ENCODE measurements at regions not wholly inside any gene's neighbourhood (a gene's known extent, or its start where the extent isn't known, plus 50 kb on each side); places are given as distances from the start of the nearest gene placed in this dataset.

- FAIRE-seq (no peak), DNase-seq (ENCODE audit: low read depth, low spot score) (no peak)
- Histone ChIP-seq H3K79me2 (ENCODE audit: control insufficient read depth, insufficient read depth, low read length) (no peaks in the 10 kb centered on the region), H3K27ac (ENCODE audit: insufficient read depth, low read depth, low read length) (no peak overlapping the region), H3K9me1 (replicated peaks; ENCODE audit: control insufficient read depth, extremely low read depth, insufficient read depth, low read length) (no peaks in the 10 kb centered on the region), H3K27me3 (ENCODE audit: control insufficient read depth in 2 of 2, insufficient read depth in 2 of 2, low read length in 2 of 2) (peaks cover 14 to 20% of the 10 kb centered on the region in 2 experiments), H3K4me2 (ENCODE audit: insufficient read depth, low read length) (no peak overlapping the region), H3K36me3 (ENCODE audit: control insufficient read depth in 2 of 2, extremely low read depth in 1 of 2, insufficient read depth in 2 of 2, low read length in 2 of 2) (no peaks in the 10 kb centered on the region), H3K9ac (replicated peaks; ENCODE audit: extremely low read depth, insufficient read depth, low read length) (no peak overlapping the region), H3K9me3 (replicated peaks; ENCODE audit: control insufficient read depth, insufficient read depth, low read length) (no peaks in the 10 kb centered on the region), H3K4me1 (ENCODE audit: control insufficient read depth, extremely low read depth, insufficient read depth, low read length) (no peaks in the 10 kb centered on the region), H3K4me3 (replicated peaks in 1 of 3; ENCODE audit: insufficient read depth in 1 of 3, low read depth in 1 of 3, low read length in 3 of 3) (no peak overlapping the region), H2AFZ (ENCODE audit: low read depth, low read length) (no peak overlapping the region), H4K20me1 (replicated peaks; ENCODE audit: control insufficient read depth, extremely low read depth, insufficient read depth, low read length) (no peaks in the 10 kb centered on the region)
- POLR2A ChIA-PET: no interaction called here
- no TSS peak for BruUV-seq (replicated peaks)
- intact Hi-C loops (cut with micrococcal nuclease): no loop called here
- dilution Hi-C loops (cut with MboI; ENCODE audit: extremely low pct_ligation_motif_present, low sequenced_read_pairs): no loop called here
- CTCF ChIA-PET: interaction anchor here (0.9 to 1.1 kb wide), 2 partner anchors 191 to 245 kb away, joined by 3 to 4 read pairs; no protein-coding TSS in a partner anchor
- TF ChIP-seq EZH2 (IDR thresholded peaks at IDR 0.05; ENCODE audit: borderline replicate concordance, low read depth, low read length, severe bottlenecking) (no peak), FOS (IDR thresholded peaks at IDR 0.05; ENCODE audit: borderline replicate concordance, insufficient read depth, low read length) (no peak)
Measured at GRCh38 chr15:68498076-68498475, 66.1 kb upstream of the ITGA11 start.

- no peak overlapping the region for H3K4me3 ChIP-seq (replicated peaks in 1 of 3; ENCODE audit: insufficient read depth in 1 of 3, low read depth in 1 of 3, low read length in 3 of 3)
- H3K36me3 ChIP-seq (ENCODE audit: control insufficient read depth in 2 of 2, extremely low read depth in 1 of 2, insufficient read depth in 2 of 2, low read length in 2 of 2): no peaks in the 10 kb centered on the region
- no peak overlapping the region for H3K27ac ChIP-seq (ENCODE audit: insufficient read depth, low read depth, low read length)
- BruUV-seq (replicated peaks): no TSS peak
- no peaks in the 10 kb centered on the region for H3K79me2 ChIP-seq (ENCODE audit: control insufficient read depth, insufficient read depth, low read length)
- no peak overlapping the region for H3K9ac ChIP-seq (replicated peaks; ENCODE audit: extremely low read depth, insufficient read depth, low read length)
- dilution Hi-C loops (cut with MboI; ENCODE audit: extremely low pct_ligation_motif_present, low sequenced_read_pairs): no loop called here
- H2AFZ ChIP-seq (ENCODE audit: low read depth, low read length): no peak overlapping the region
- peaks cover 4 to 5% of the 10 kb centered on the region in 2 experiments for H3K27me3 ChIP-seq (ENCODE audit: control insufficient read depth in 2 of 2, insufficient read depth in 2 of 2, low read length in 2 of 2)
- POLR2A ChIA-PET: no interaction called here
- no peaks in the 10 kb centered on the region for H3K9me3 ChIP-seq (replicated peaks; ENCODE audit: control insufficient read depth, insufficient read depth, low read length)
- H3K4me1 ChIP-seq (ENCODE audit: control insufficient read depth, extremely low read depth, insufficient read depth, low read length): no peaks in the 10 kb centered on the region
- DNase-seq (ENCODE audit: low read depth, low spot score) (no peak), FAIRE-seq (no peak)
- no peak for TF ChIP-seq MAX (IDR thresholded peaks at IDR 0.05; ENCODE audit: insufficient read depth, insufficient read length)
- TF ChIP-seq MYC (IDR thresholded peaks at IDR 0.05; ENCODE audit: low read depth, low read length): no peak
- TF ChIP-seq JUN (IDR thresholded peaks at IDR 0.05; ENCODE audit: borderline replicate concordance, insufficient read depth, insufficient read length, low read depth): no peak
- no peak for TF ChIP-seq POLR2A (IDR thresholded peaks at IDR 0.05; ENCODE audit: low read depth, low read length)
- no peak for TF ChIP-seq POLR2AphosphoS5 (IDR thresholded peaks at IDR 0.05; ENCODE audit: insufficient read depth, low read depth, low read length)
- no peak for TF ChIP-seq FOS (IDR thresholded peaks at IDR 0.05; ENCODE audit: borderline replicate concordance, insufficient read depth, low read length)
- no peak for TF ChIP-seq EZH2 (IDR thresholded peaks at IDR 0.05; ENCODE audit: borderline replicate concordance, low read depth, low read length, severe bottlenecking)
- TF ChIP-seq GATA2 (IDR thresholded peaks at IDR 0.05; ENCODE audit: insufficient read depth, insufficient read length, low read depth, low read length): no peak
- no peak for TF ChIP-seq CTCF (IDR thresholded peaks at IDR 0.05; ENCODE audit: extremely low read depth in 1 of 2, insufficient read depth in 1 of 2, low read depth in 1 of 2, low read length in 2 of 2)
- H3K4me2 ChIP-seq (ENCODE audit: insufficient read depth, low read length): no peak overlapping the region
- CTCF ChIA-PET: no interaction called here
- intact Hi-C loops (cut with micrococcal nuclease): no loop called here
- H4K20me1 ChIP-seq (replicated peaks; ENCODE audit: control insufficient read depth, extremely low read depth, insufficient read depth, low read length): no peaks in the 10 kb centered on the region
- H3K9me1 ChIP-seq (replicated peaks; ENCODE audit: control insufficient read depth, extremely low read depth, insufficient read depth, low read length): no peaks in the 10 kb centered on the region
Measured at GRCh38 chr15:68499620-68500312, 67.8 kb upstream of the ITGA11 start.

Measured in endothelial cell of umbilical vein (primary cell).